Transverse colon (tissue), 3 donors: ENCODE measurements at regions not wholly inside any gene's neighbourhood (a gene's known extent, or its start where the extent isn't known, plus 50 kb on each side); places are given as distances from the start of the nearest gene placed in this dataset.
"Not testable (repeated sequence)": the region's sequence is repeated elsewhere in the genome, so short reads cannot be mapped to it uniquely, and the experiment has no call there.

Experiments used
- EP300 ChIP-seq: sonication (generic); formaldehyde crosslinking; IDR thresholded peaks from one replicate; pipeline ENCODE4 v1.6.1; 2017; ENCODE audit warnings: antibody characterized with exemption, low read depth
- TF ChIP-seq, protein P1 (sequence below), 5 experiments: fragments of 200-600 bp in 3 of 5; fragments of 450-650 bp in 2 of 5; sonication (generic) in 3 of 5; IDR thresholded peaks; 1 replicate in 2 of 5; 2 replicates in 3 of 5; pipeline ENCODE4 v1.5.1; 2016 to 2017; ENCODE audit warnings: antibody characterized with exemption in 5 of 5, inconsistent platforms in 3 of 5, mild to moderate bottlenecking in 2 of 5, moderate library complexity in 1 of 5

DNA sequence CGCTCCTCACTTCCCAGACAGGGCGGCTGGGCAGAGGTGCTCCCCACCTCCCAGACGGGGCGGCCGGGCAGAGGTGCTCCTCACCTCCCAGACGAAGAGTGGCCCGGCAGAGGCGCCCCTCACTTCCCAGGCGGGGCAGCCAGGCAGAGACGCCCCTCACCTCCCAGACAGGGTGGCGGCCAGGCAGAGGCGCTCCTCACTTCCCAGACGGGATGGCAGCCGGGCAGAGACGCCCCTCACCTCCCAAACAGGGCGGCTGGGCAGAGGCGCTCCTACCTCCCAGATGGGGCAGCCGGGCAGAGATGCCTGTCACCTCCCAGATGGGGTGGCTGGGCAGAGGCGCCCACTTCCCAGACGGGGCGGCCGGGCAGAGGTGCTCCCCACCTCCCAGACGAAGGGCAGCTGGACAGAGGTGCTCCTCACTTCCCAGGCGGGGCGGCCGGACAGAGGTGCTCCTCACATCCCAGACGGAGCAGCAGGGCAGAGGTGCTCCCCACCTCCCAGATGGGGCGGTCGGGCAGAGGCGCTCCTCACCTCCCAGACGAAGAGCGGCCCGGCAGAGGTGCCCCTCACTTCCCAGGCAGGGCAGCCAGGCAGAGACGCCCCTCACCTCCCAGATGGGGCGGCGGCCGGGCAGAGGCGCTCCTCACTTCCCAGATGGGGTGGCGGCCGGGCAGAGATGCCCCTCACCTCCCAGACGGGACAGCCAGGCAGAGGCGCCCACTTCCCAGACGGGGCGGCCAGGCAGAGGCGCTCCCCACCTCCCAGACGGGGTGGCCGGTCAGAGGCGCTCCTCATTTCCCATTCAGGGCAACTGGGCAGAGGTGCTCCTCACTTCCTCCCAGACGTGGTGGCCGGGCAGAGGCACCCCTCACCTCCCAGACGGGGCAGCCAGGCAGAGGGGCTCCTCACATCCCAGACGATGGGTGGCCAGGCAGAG is 176.9 kb downstream of the NUF2 start:
- TF ChIP-seq, protein P1, sequence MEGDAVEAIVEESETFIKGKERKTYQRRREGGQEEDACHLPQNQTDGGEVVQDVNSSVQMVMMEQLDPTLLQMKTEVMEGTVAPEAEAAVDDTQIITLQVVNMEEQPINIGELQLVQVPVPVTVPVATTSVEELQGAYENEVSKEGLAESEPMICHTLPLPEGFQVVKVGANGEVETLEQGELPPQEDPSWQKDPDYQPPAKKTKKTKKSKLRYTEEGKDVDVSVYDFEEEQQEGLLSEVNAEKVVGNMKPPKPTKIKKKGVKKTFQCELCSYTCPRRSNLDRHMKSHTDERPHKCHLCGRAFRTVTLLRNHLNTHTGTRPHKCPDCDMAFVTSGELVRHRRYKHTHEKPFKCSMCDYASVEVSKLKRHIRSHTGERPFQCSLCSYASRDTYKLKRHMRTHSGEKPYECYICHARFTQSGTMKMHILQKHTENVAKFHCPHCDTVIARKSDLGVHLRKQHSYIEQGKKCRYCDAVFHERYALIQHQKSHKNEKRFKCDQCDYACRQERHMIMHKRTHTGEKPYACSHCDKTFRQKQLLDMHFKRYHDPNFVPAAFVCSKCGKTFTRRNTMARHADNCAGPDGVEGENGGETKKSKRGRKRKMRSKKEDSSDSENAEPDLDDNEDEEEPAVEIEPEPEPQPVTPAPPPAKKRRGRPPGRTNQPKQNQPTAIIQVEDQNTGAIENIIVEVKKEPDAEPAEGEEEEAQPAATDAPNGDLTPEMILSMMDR (IDR thresholded peaks at IDR 0.05): not testable (repeated sequence)
- not testable (repeated sequence) for TF ChIP-seq EP300
